ENCODE measurements at regions not wholly inside any gene's neighbourhood (a gene's known extent, or its start where the extent isn't known, plus 50 kb on each side); places are given as distances from the start of the nearest gene placed in this dataset.

GRCh38 chr12:61998791-61999190, 261.4 kb upstream of the USP15 start:
- TF ChIP-seq CTCF (conservative IDR thresholded peaks at IDR 0.05) (no peak), ZFX (IDR thresholded peaks at IDR 0.05) (no peak)
